Limb (tissue), 2 donors: ENCODE measurements at regions not wholly inside any gene's neighbourhood (a gene's known extent, or its start where the extent isn't known, plus 50 kb on each side); places are given as distances from the start of the nearest gene placed in this dataset.

Experiments
- DNase-seq, 2 donors: peaks; one replicate each; pipeline ENCODE4 v3.0.0-alpha.2; 2016; ENCODE audit errors: extremely low spot score in 2 of 2

GRCh38 chr7:54485044-54485443, 57.1 kb upstream of the VSTM2A start:
- DNase-seq: no peak
